ENCODE measurements at regions not wholly inside any gene's neighbourhood (a gene's known extent, or its start where the extent isn't known, plus 50 kb on each side); places are given as distances from the start of the nearest gene placed in this dataset.

GRCh38 chr2:123915380-123915779 is 109.7 kb upstream of the CNTNAP5 start:
- TF ChIP-seq CTCF (IDR thresholded peaks at IDR 0.05; ENCODE audit: low read depth, low read length) (no peak), MAX (IDR thresholded peaks at IDR 0.05; ENCODE audit: low read depth, low read length) (no peak), POLR2A (IDR thresholded peaks at IDR 0.05; ENCODE audit: extremely low read depth, insufficient read length) (no peak)

All from NB4 (cell line).